ENCODE measurements at regions not wholly inside any gene's neighbourhood (a gene's known extent, or its start where the extent isn't known, plus 50 kb on each side); places are given as distances from the start of the nearest gene placed in this dataset.

GRCh38 chrX:126886997-126887396 is 67.5 kb downstream of the PRR32 start:
- DNase-seq = no peak

DNA sequence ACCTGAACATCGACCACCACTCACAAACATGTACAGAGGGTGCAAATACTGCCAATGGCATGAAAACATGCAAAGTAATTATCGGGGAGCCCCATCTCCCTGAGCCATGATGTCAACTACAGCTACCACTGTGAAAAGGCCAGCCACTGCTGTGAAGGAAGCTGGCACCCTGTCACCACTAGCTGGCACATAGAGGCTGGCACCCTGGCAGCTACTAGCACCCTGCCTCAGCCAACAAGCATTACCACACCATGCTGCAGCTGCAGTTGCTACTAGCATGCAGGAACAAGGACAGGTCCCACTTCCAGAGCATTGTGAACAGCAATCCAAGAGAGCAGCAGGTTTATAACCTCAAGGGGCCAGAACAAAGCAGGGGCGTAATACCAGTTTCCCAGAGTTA is 81.4 kb downstream of the PRR32 start:
- no peak for DNase-seq

- DNase-seq = no peak
Observed at GRCh38 chrX:126929071-126929470, 109.5 kb downstream of the PRR32 start.

DNA sequence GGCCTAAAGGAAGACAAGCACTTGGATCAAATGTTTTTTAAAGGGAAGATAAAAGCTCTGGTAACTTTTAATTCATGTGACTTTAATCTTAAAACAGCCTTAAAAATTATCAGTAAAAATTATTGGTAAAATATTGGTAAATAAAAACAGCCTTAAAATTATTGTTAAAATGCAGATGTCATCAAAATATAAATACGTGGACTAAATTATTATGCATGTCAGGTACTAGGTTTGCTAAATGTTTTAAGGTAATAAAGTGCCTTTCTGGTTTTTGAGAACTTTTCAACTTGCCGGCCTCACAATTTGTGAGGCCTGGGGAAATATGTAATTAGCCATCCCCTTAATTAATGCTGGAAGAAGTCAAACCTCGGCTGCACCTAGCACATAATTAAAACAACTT is 147.7 kb downstream of the PRR32 start:
- DNase-seq = no peak

DNA sequence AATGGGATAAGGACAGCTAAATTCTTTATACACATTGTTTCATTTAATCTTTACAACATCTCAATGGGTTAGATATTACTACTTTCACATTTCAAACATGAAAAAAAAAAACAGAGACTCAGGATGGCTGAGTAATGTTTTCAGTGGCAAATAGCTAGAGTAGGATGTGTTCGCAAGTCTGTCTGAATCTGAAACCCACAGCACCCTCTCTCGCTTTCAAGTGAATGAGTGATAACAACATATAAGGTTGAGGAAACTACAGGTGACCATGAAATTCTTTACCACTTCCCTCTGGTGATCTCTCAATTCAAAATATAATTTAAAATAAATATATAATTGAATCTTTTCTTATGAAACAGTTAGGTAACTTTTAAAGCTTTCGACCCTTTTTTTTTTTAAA is 162.6 kb downstream of the PRR32 start:
- no peak for DNase-seq

DNA sequence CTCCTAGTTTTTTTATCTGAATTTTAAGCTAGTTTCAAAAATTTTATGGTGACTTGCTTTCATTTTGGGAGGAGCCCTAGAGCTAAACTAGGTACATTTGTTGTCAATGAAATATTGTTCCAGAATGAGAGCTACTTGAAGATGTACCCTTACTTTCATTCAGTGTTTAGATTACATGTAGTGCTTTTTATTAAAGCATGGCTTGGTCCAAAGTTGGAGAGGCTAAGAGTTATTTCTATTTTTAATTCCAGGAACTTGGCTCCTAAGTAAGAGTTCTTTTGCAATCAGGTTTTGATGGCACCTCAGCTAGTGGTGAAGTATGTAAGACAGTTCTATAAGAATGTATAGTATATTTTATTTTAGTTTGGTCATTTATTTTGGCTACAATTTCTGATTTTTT is 165.5 kb downstream of the PRR32 start:
- no peak for DNase-seq

GRCh38 chrX:126985981-126986380 is 166.5 kb downstream of the PRR32 start:
- DNase-seq = no peak

- DNase-seq = peak; percentile 76
Observed at GRCh38 chrX:126994032-126994600, 174.6 kb downstream of the PRR32 start.

DNA sequence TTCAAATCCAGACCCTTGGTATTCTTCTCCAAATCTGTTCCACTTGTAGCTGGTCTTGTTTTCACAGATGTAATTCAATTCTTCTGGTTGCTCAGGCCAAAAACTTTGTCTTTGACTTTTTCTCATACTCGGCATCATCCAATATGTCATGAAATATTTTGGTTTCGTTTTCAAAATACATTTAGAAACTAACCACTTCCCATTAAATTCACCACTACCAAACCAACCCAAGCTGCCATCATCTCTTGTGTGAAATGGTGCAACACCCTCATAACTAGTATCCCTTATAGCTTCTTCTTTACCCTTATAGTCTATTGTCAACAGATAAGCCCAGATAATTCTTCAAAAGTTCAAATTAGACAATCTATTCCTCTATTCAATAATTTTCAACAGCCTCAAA is 192.1 kb downstream of the PRR32 start:
- no peak for DNase-seq

DNA sequence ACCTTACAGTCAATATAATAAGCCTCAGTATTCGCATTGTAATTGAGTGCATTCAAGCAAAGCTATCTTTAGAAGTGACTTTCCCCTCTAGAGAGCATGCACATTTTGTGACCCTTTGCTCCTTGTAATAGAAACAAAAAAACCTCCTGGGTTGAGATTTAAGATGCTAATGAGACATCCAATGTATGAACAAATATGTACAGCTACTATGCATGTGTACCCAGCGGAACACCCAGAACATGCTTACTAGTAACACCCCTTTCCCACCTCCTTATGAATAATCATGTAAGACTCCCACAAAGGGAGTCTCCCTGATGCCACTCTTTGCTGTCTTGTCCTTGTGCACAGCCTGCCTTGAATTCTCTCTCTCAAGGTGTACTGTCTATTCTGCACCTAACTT is 205.5 kb downstream of the PRR32 start:
- no peak for DNase-seq

DNA sequence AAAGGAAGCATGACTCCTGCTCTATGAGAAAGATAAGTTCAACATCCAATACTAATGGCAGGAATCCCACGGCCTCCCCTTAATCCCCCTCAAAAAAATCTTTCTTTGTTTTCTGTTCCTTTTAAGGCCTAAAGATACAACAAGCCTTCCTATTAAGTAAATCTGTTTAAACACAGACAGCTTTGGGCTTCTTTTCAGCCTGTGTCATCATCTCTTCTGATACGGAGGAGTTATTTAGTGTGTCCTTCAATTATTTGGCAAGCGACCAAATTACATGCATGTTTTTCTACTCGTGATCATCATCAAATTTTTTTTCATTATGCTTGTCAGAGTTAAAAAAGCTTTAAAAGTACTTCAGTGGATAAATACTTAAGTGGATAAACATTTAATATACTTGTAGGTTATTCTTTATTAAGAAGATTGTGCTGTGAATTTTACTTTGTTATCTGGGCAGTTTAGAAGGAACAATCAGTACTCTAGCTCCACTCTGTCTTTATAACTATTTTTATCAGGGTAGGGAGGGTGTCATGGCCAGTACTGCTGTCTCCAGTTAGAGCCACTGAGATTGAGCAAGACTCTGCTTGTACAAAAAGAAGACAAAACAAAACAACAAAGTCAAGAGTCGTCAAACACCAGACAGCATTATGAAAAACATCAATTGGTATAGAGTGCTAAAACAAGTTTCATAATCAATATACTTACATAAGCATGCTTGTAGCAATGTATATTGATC is 210.7 kb downstream of the PRR32 start:
- DNase-seq = no peak

DNA sequence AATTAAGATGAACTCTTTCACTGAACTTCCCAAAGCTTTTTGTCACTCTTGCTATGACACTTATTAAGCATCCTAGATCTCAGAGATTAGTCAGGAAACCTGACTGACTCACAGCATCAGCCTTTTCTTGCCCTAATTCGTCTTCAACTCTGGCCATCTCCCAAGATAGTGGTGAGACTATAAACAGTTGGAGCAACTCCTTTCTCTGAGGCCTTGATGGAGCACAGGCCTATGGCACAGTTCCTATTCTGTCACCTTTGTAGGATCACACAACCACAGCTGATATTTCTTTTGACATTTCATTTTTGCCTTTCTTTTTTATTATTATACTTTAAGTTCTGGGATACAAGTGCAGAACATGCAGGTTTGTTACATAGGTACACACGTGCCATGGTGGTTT is 217.6 kb downstream of the PRR32 start:
- no peak for DNase-seq

DNA sequence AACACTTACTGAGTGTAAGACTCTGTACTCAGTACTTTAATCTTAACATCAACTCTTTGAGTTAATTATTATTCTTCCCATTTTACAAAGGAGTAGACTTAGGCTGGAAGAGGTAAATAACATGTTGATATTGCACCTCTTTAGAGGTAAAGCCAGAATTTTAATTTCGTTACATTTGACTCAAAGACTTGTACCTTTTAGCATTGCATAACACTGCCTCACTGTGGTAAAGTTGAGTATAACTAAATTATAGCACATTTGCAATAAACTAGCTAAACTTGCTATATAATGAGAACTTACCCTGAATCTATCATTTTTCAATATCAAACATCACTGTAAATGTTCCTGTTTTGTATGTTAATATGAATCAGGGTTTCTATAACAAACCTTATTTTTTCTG is 218.5 kb downstream of the PRR32 start:
- peak; percentile 27 for DNase-seq

- no peak for DNase-seq
Observed at GRCh38 chrX:127057891-127058619, 238.5 kb downstream of the PRR32 start.

GRCh38 chrX:127085939-127086338 is 266.4 kb downstream of the PRR32 start:
- DNase-seq = no peak

DNA sequence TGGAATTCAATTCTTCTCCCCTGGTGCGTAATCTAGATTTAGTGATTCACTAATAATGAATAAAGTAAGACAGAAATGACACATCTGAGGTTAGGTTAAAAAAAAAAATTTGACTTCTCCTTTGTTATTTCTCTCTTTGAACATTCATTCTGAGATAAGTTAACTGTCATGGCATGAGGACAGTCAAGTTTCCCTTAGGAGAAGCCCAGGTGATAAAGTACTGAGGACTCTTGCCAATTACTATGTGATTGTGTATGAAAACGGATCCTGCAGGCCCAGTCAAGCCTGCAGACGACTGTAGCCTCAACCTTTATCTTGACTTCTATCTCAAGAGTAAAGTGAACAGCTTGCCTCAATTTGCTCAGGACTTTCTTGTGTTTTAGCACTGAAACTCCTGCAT is 293.2 kb downstream of the PRR32 start:
- DNase-seq = no peak

GRCh38 chrX:127124871-127125270 is 305.3 kb downstream of the PRR32 start:
- no peak for DNase-seq

GRCh38 chrX:127128282-127128681 is 308.8 kb downstream of the PRR32 start:
- DNase-seq = no peak

DNA sequence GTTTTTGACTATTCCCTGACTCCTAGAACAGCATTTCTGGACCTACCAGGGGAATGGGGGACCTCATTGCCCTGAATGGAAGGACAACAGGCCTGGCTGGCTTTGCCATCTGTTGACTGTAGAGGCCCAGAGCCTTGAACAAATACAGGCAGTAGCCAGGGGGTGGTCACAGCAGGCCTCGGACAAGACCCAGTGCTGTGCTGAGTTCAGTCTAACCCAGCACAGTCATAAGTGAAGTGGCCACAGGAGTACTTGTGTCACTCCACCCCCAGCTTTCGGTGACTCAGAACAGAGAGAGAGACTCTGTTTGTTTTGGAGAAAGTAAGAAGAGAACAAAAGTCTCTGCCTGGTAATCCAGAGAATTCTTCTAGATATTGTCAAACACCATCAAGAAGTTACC is 310.0 kb downstream of the PRR32 start:
- DNase-seq = no peak

- no peak for DNase-seq
Observed at GRCh38 chrX:127138218-127138617, 318.7 kb downstream of the PRR32 start.

GRCh38 chrX:127177966-127178365 is 358.4 kb downstream of the PRR32 start:
- no peak for DNase-seq

DNA sequence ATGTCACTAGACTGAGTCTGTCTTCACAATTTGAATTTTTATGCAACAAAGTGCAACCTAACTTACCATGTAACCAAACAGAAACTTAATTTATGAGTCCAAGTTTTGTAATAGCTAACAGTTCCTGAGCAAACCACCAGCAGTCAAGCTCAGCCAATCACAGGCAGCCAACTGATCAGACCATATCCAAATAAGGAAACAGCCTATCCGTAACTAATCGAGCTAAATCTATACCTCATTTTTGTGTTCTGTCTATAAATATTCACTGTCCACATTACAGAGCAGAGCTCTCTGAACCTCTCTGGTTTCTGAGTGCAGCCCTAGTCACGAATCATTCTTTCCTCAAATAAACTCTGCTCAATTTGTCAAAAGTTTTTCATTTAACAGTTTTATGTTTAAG is 367.6 kb downstream of the PRR32 start:
- DNase-seq = no peak

- DNase-seq = no peak
Observed at GRCh38 chrX:127190381-127190780, 370.9 kb downstream of the PRR32 start.

DNA sequence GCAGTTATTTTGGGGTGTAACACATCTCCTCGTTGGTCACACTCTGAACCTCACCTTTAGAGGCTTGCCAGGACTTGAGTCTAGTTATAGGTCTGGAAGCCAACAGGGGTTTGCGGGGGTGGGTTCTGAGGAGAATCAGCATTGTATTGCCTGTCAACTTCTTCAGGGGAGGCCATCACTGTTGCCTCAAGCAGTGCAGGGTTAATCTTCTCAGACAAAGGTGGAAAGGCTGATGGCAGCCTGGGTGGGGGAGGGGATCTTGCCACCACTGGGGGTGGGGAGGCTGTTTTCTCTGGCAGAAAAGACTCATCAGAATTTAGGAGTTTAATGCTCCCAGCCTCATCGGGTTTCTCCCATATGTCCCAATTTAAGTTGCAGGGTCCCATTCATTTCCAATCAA is 387.8 kb downstream of the PRR32 start:
- no peak for DNase-seq

Measured in NCI-H1694 treated with DMSO at 0.1 percent for 48 hours (cell line).